HG02870 (cell line): ENCODE measurements at regions not wholly inside any gene's neighbourhood (a gene's known extent, or its start where the extent isn't known, plus 50 kb on each side); places are given as distances from the start of the nearest gene placed in this dataset.
"Not testable (repeated sequence)": the region's sequence is repeated elsewhere in the genome, so short reads cannot be mapped to it uniquely, and the experiment has no call there.

Experiments used
- ATAC-seq: cut with Tn5 transposase; IDR thresholded peaks from one replicate; pipeline ENCODE4 v1.9.1; 2021; ENCODE audit warnings: mild to moderate bottlenecking, moderate library complexity; ENCODE audit not compliant: unreplicated experiment

- no peak for ATAC-seq
These were observed 269.0 kb downstream of the OXSM start for GRCh38 chr3:26058901-26059321.

- no peak for ATAC-seq
These were observed 272.1 kb downstream of the OXSM start for GRCh38 chr3:26061947-26062346.

GRCh38 chr3:26064297-26064696, 274.4 kb downstream of the OXSM start:
- ATAC-seq = no peak

- no peak for ATAC-seq
These were observed 279.0 kb downstream of the OXSM start for GRCh38 chr3:26068890-26069289.

GRCh38 chr3:26070854-26071253, 281.0 kb downstream of the OXSM start:
- ATAC-seq = no peak

GRCh38 chr3:26074080-26074479, 284.2 kb downstream of the OXSM start:
- ATAC-seq = no peak

- no peak for ATAC-seq
These were observed 288.6 kb downstream of the OXSM start for GRCh38 chr3:26078539-26078938.

- ATAC-seq = no peak
These were observed 291.3 kb downstream of the OXSM start for GRCh38 chr3:26081166-26081565.

GRCh38 chr3:26081806-26082205, 291.9 kb downstream of the OXSM start:
- ATAC-seq = no peak

- no peak for ATAC-seq
These were observed 293.0 kb downstream of the OXSM start for GRCh38 chr3:26082911-26083310.

- ATAC-seq = no peak
These were observed 294.7 kb downstream of the OXSM start for GRCh38 chr3:26084629-26085028.

- no peak for ATAC-seq
These were observed 297.9 kb downstream of the OXSM start for GRCh38 chr3:26087751-26088150.

- ATAC-seq = no peak
These were observed 299.4 kb downstream of the OXSM start for GRCh38 chr3:26089249-26089648.

GRCh38 chr3:26090589-26090988, 300.7 kb downstream of the OXSM start:
- ATAC-seq = no peak

GRCh38 chr3:26091096-26091495, 301.2 kb downstream of the OXSM start:
- no peak for ATAC-seq

GRCh38 chr3:26091626-26092025, 301.7 kb downstream of the OXSM start:
- no peak for ATAC-seq

GRCh38 chr3:26097111-26097510, 307.2 kb downstream of the OXSM start:
- not testable (repeated sequence) for ATAC-seq

- ATAC-seq = no peak
These were observed 309.8 kb downstream of the OXSM start for GRCh38 chr3:26099692-26100091.

GRCh38 chr3:26100176-26100575, 310.3 kb downstream of the OXSM start:
- no peak for ATAC-seq

- no peak for ATAC-seq
These were observed 312.5 kb downstream of the OXSM start for GRCh38 chr3:26102376-26102775.

GRCh38 chr3:26104851-26105251, 315.0 kb downstream of the OXSM start:
- ATAC-seq = no peak

GRCh38 chr3:26105261-26105660, 315.4 kb downstream of the OXSM start:
- no peak for ATAC-seq

- no peak for ATAC-seq
These were observed 316.3 kb downstream of the OXSM start for GRCh38 chr3:26106228-26106627.
